Neural cell (in vitro differentiated cells): ENCODE measurements at regions not wholly inside any gene's neighbourhood (a gene's known extent, or its start where the extent isn't known, plus 50 kb on each side); places are given as distances from the start of the nearest gene placed in this dataset.
"Not testable (repeated sequence)": the region's sequence is repeated elsewhere in the genome, so short reads cannot be mapped to it uniquely, and the experiment has no call there.

Experiments used
- H2AFZ ChIP-seq: fragments of 200-600, 300-800 bp; sonication (generic), shearing (Covaris generic); 2 replicates; pipeline ENCODE4 v1.6.0; 2014; ENCODE audit warnings: low read depth, mild to moderate bottlenecking, antibody characterized with exemption, low read length, moderate library complexity
- H3F3A ChIP-seq: fragments of 200-600 bp; shearing (Covaris generic); 2 replicates; pipeline ENCODE4 v1.6.1; 2016; ENCODE audit warnings: mild to moderate bottlenecking, moderate library complexity, mixed read lengths, antibody characterized with exemption, low read length; ENCODE audit not compliant: insufficient read depth, poor library complexity, severe bottlenecking
- H3K27ac ChIP-seq: fragments of 200-600, 300-800 bp; sonication (generic), shearing (Covaris generic); 2 replicates; pipeline ENCODE4 v1.5.1; 2014; ENCODE audit warnings: mild to moderate bottlenecking, low read length, moderate library complexity
- H3K27me3 ChIP-seq: fragments of 300-800, 200-600 bp; sonication (generic), shearing (Covaris generic); 2 replicates; pipeline ENCODE4 v1.6.0; 2014; ENCODE audit warnings: mild to moderate bottlenecking, low read depth, low read length, moderate library complexity; ENCODE audit not compliant: insufficient read depth
- H3K36me3 ChIP-seq: fragments of 300-800, 200-600 bp; sonication (generic), shearing (Covaris generic); 2 replicates; pipeline ENCODE4 v1.5.1; 2014; ENCODE audit warnings: mild to moderate bottlenecking, antibody characterized with exemption, low read length, moderate library complexity; ENCODE audit not compliant: insufficient read depth
- H3K4me2 ChIP-seq: fragments of 300-800, 200-600 bp; sonication (generic), shearing (Covaris generic); 2 replicates; pipeline ENCODE4 v1.6.0; 2014; ENCODE audit warnings: mild to moderate bottlenecking, low read length
- H3K4me3 ChIP-seq: fragments of 300-800, 200-600 bp; sonication (generic), shearing (Covaris generic); 2 replicates; pipeline ENCODE4 v1.5.1; 2014; ENCODE audit warnings: mild to moderate bottlenecking, low read length, moderate library complexity
- H3K79me2 ChIP-seq: fragments of 200-600 bp; shearing (Covaris generic); replicated peaks from 2 replicates; pipeline ENCODE4 v1.6.0; 2014; ENCODE audit warnings: mild to moderate bottlenecking, low read length, moderate library complexity; ENCODE audit not compliant: insufficient read depth
- H3K9ac ChIP-seq: fragments of 300-800, 200-600 bp; sonication (generic), shearing (Covaris generic); 2 replicates; pipeline ENCODE4 v1.6.1; 2016; ENCODE audit warnings: mild to moderate bottlenecking, low read length, mixed read lengths
- H3K9me2 ChIP-seq: fragments of 200-600 bp; shearing (Covaris generic); 2 replicates; pipeline ENCODE4 v1.6.1; 2016; ENCODE audit warnings: mild to moderate bottlenecking, low read length, mixed read lengths; ENCODE audit not compliant: insufficient read depth
- H3K9me3 ChIP-seq: fragments of 200-600, 300-800 bp; sonication (generic), shearing (Covaris generic); 2 replicates; pipeline ENCODE4 v1.6.1; 2016; ENCODE audit warnings: mild to moderate bottlenecking, mixed run types, low read length, moderate library complexity, mixed read lengths
- H4K20me1 ChIP-seq: fragments of 200-600 bp; shearing (Covaris generic); 2 replicates; pipeline ENCODE4 v1.6.1; 2016; ENCODE audit warnings: mild to moderate bottlenecking, mixed run types; ENCODE audit not compliant: insufficient read depth
- CTCF ChIP-seq: fragments of 450-650 bp; IDR thresholded peaks from 2 replicates; pipeline ENCODE4 v1.5.1; 2014; ENCODE audit warnings: antibody characterized with exemption, mild to moderate bottlenecking, moderate library complexity; ENCODE audit not compliant: poor library complexity, severe bottlenecking
- EP300 ChIP-seq: fragments of 450-650 bp; conservative IDR thresholded peaks from 2 replicates; pipeline ENCODE4 v1.6.1; 2014; ENCODE audit warnings: antibody characterized with exemption, mild to moderate bottlenecking, moderate library complexity; ENCODE audit not compliant: poor library complexity, severe bottlenecking
- EZH2 ChIP-seq: fragments of 200-600, 300-800 bp; shearing (Covaris generic), sonication (generic); IDR thresholded peaks from 2 replicates; pipeline ENCODE4 v1.6.1; 2014; ENCODE audit warnings: antibody characterized with exemption, low read length, borderline replicate concordance, mild to moderate bottlenecking; ENCODE audit not compliant: insufficient read depth, poor library complexity, severe bottlenecking
- MXI1 ChIP-seq: fragments of 450-650 bp; conservative IDR thresholded peaks from 2 replicates; pipeline ENCODE4 v1.6.1; 2014; ENCODE audit warnings: antibody characterized with exemption, mild to moderate bottlenecking; ENCODE audit not compliant: poor library complexity, severe bottlenecking
- POLR2AphosphoS5 ChIP-seq: IDR thresholded peaks from 2 replicates; pipeline ENCODE4 v1.6.1; 2012
- RAD21 ChIP-seq: fragments of 450-650 bp; conservative IDR thresholded peaks from 2 replicates; pipeline ENCODE4 v1.6.1; 2014; ENCODE audit warnings: antibody characterized with exemption, mild to moderate bottlenecking, moderate library complexity
- SMC3 ChIP-seq: fragments of 450-650 bp; conservative IDR thresholded peaks from 2 replicates; pipeline ENCODE4 v1.6.1; 2014; ENCODE audit warnings: antibody characterized with exemption, mild to moderate bottlenecking, moderate library complexity; ENCODE audit not compliant: poor library complexity
- TAF1 ChIP-seq: IDR thresholded peaks from 2 replicates; pipeline ENCODE4 v1.6.1; 2012; ENCODE audit warnings: low read depth
- TF ChIP-seq, protein P1 (sequence below): IDR thresholded peaks from 2 replicates; pipeline ENCODE4 v1.6.1; 2012; ENCODE audit warnings: borderline replicate concordance

DNA sequence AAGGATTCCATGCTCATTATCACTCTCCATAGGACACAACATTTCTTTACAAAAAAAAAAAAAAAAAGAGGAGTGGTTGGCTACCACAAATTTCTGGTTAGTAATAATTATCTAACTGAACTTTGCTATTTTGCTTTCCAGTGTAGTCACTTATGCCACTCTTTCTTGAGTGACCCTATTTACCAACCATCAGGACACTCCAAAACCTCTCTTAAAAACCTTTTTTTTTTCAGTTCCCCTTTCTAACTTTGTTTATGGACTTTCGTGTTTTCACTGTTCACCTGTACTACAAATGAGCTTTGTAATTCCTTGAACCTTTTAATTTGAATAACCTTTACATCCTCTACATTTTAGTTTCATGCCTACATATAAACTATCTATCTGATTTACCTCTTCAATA, 686.5 kb upstream of the PCDH9 start:
- H2AFZ ChIP-seq, result no peak overlapping the region
- no peaks in the 10 kb centered on the region for H3K36me3 ChIP-seq
- H3K79me2 ChIP-seq, result no peaks in the 10 kb centered on the region
- H3K9me2 ChIP-seq, result no peaks in the 10 kb centered on the region
- no peaks in the 10 kb centered on the region for H4K20me1 ChIP-seq
- H3F3A ChIP-seq, result no peaks in the 10 kb centered on the region
- no peak overlapping the region for H3K4me2 ChIP-seq
- no peak overlapping the region for H3K9ac ChIP-seq
- TF ChIP-seq, protein P1, sequence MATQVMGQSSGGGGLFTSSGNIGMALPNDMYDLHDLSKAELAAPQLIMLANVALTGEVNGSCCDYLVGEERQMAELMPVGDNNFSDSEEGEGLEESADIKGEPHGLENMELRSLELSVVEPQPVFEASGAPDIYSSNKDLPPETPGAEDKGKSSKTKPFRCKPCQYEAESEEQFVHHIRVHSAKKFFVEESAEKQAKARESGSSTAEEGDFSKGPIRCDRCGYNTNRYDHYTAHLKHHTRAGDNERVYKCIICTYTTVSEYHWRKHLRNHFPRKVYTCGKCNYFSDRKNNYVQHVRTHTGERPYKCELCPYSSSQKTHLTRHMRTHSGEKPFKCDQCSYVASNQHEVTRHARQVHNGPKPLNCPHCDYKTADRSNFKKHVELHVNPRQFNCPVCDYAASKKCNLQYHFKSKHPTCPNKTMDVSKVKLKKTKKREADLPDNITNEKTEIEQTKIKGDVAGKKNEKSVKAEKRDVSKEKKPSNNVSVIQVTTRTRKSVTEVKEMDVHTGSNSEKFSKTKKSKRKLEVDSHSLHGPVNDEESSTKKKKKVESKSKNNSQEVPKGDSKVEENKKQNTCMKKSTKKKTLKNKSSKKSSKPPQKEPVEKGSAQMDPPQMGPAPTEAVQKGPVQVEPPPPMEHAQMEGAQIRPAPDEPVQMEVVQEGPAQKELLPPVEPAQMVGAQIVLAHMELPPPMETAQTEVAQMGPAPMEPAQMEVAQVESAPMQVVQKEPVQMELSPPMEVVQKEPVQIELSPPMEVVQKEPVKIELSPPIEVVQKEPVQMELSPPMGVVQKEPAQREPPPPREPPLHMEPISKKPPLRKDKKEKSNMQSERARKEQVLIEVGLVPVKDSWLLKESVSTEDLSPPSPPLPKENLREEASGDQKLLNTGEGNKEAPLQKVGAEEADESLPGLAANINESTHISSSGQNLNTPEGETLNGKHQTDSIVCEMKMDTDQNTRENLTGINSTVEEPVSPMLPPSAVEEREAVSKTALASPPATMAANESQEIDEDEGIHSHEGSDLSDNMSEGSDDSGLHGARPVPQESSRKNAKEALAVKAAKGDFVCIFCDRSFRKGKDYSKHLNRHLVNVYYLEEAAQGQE, result no peak
- no peak for TF ChIP-seq POLR2AphosphoS5
- TF ChIP-seq RAD21, result no peak
- no peak for TF ChIP-seq SMC3
- TF ChIP-seq MXI1, result no peak
- TF ChIP-seq EP300, result no peak
- no peak for TF ChIP-seq EZH2
- no peak for TF ChIP-seq TAF1
- TF ChIP-seq CTCF, result no peak
- H3K27ac ChIP-seq, result no peak overlapping the region
- no peaks in the 10 kb centered on the region for H3K9me3 ChIP-seq
- no peaks in the 10 kb centered on the region for H3K27me3 ChIP-seq
- no peak overlapping the region for H3K4me3 ChIP-seq

DNA sequence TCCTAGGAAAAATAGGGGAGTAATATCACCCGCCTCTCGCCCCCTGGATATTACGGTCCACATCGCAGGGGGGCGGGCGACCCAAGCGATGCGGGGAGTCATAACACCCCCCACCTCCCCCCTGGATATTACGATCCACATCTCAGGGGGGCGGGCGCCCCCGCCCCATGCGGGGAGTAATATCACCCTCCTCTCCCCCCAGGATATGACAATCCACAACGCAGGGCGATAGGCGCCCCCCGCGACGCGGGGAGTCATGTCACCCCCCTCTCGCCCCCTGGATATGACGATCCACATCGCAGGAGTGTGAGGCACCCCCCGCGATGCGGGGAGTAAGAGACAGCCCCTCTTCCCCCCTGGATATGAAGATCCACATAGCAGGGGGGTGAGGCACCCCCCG, 684.4 kb upstream of the PCDH9 start:
- Histone ChIP-seq H3K4me2 (no peak overlapping the region), H3K9ac (no peak overlapping the region), H2AFZ (no peak overlapping the region), H3K27me3 (no peaks in the 10 kb centered on the region), H4K20me1 (no peaks in the 10 kb centered on the region), H3K27ac (no peak overlapping the region), H3K9me3 (no peaks in the 10 kb centered on the region), H3K4me3 (no peak overlapping the region), H3K36me3 (no peaks in the 10 kb centered on the region), H3K79me2 (no peaks in the 10 kb centered on the region), H3K9me2 (no peaks in the 10 kb centered on the region), H3F3A (no peaks in the 10 kb centered on the region)
- no peak for TF ChIP-seq CTCF
- no peak for TF ChIP-seq SMC3

GRCh38 chr13:67902960-67903359, 672.8 kb upstream of the PCDH9 start:
- H2AFZ ChIP-seq, H3K9me2 ChIP-seq, H3K9me3 ChIP-seq, H3K36me3 ChIP-seq, H4K20me1 ChIP-seq, H3K27ac ChIP-seq, H3K4me2 ChIP-seq, H3F3A ChIP-seq, H3K79me2 ChIP-seq, H3K4me3 ChIP-seq, H3K9ac ChIP-seq, H3K27me3 ChIP-seq: not testable (repeated sequence)
